HG03095 (cell line): ENCODE measurements at regions not wholly inside any gene's neighbourhood (a gene's known extent, or its start where the extent isn't known, plus 50 kb on each side); places are given as distances from the start of the nearest gene placed in this dataset.
"Not testable (repeated sequence)": the region's sequence is repeated elsewhere in the genome, so short reads cannot be mapped to it uniquely, and the experiment has no call there.

Source experiments
- ATAC-seq: cut with Tn5 transposase; IDR thresholded peaks from one replicate; pipeline ENCODE4 v1.9.1; 2021; ENCODE audit warnings: moderate library complexity; ENCODE audit not compliant: unreplicated experiment

DNA sequence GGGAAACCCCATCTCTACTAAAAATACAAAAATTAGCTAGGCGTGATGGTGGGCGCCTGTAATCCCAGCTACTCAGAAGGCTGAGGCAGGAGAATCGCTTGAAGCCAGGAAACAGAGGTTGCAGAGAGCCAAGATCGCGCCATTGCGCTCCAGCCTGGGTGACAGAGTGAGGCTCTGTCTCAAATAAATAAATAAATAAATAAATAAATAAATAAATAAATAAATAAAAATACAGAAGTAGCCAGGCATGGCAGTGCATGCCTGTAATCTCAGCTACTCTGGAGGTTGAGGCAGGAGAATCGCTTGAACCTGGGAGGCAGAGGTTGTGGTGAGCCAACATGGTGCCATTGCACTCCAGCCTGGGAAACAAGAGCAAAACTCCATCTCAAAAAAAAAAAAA lies 1068.7 kb upstream of the CITED2 start:
- ATAC-seq: not testable (repeated sequence)

DNA sequence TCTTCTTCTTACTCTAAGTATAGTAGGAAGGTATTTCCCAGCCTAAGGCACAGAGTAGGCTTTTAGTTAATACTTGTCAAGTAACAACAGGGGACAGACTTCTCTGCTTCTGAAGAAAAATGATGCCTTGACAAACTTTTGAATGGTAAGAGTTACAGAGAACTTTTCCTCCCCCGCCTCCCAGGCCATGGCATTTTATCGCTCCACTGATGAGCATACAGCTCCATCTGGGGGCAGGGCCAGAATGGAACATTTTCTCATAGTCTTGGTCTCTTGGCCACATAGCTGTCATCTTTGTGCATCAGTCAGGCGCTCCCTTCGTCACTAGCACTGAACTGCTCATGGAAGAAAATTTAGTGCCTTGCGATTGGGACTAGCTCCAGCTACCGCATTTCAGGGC lies 1066.8 kb upstream of the CITED2 start:
- ATAC-seq: no peak

DNA sequence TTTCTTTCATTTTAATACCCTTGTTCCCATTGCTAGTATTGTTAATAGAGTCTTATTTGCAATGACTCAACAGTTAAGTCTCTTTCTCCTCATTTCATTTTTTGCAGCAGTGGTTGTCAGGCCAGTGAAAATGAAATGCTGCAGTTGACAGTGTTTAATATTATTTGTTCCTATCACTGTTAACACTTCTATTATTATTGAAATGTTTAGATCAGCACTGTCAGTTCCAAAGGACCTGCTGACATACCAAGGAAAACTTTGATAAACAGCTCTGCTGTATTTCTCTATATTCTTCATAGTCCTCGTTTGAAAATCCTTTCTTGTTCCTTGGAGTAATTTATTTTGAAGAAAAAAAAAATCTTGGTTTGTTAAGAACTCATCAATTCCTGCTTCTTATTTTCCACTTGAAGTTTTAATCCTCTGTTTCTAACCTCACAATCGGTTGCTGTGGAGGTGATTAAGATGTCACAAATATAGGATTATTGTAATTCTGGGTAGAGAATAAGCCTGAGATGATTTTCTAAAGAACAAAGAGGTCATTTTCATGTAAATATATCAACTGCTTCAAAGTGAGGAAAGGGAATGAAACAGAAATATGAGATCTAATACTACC lies 1065.9 kb upstream of the CITED2 start:
- ATAC-seq: no peak

DNA sequence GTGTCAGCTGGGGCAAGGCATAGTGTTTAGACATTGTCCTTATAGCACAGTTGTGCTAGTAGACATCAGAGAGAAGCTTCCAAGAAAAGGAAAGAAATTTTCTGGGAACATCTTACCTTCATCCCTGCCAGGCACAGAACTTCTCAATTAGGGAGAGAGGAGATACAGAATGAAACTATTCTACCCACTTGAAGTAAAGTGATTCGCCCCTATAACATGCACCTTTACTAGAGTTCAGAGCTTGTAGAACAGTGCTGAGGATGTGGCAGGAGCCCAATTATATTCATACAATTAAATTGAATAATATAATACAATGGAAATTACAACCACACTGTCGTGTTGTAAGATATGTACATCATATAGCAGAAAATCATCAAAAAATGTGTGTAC lies 1063.9 kb upstream of the CITED2 start:
- ATAC-seq: no peak

DNA sequence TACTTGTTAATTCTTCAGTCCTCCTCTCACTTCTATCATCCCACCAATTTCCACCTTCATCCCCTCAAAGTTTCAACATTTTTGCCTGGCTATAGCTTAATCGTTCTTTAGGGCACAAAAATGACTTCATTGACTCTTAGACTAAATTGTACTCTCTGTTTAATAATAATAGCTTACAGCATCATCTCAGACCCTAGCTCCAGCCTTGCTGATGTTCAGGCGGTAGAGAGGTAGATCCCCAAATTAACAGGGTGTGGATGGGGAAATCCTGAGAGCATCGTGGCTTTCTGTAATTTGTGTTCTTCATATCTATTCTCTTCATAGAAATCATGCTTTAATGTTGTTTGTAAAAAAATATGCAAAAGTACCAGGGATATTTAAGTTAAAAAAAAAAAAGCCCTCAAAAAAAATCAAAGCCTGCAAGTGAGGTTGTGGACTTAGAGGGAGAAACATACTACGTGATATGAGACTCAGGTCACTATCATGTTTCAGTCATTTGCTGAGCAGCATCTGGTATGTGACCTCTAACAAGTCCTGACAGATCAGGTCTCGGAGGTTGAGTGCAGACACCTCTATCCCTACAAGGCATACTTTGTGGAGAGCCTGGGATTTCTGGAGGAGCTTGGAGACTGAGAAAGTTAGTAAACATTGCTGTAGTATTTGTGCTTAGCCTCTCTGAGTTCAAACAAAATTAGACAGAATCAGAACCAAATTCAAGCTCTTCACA lies 1063.3 kb upstream of the CITED2 start:
- no peak for ATAC-seq

DNA sequence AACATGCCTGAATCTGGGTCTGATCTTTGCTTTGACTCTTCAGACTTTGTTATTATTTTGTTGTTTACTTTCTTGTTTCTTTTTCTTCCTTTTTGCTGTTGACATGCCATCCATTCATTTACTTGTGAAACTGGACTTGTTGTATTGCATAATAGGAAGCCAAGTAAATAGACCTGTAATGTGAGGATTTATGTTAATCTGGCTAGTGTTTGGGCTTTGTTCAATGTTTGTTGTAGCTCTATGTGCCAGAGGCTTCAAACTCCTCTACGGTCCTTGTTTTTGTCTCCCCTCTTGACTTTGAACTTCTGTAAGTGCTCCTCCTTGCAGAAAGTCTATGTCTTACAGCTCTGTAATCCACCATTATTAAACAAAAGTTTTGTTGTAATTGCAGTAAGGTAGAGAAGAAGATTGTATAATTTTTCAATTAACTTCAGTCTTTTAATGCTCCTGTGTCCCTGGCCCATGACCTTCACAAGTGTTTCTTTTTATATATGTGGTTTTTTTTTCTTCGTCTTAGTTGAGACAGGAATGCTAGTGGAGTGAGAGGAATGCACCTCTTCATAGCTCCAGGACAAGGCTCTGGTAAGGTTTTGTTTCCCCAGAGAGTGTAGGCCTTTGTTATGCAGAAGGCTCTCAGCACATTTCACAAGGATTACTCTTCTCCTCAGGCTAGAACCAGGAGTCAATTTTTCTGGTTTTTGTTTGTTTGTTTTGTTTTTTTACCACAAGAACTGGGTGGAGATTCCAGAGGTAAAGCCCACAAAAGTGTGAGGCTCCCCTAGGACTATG lies 1061.8 kb upstream of the CITED2 start:
- ATAC-seq: no peak

DNA sequence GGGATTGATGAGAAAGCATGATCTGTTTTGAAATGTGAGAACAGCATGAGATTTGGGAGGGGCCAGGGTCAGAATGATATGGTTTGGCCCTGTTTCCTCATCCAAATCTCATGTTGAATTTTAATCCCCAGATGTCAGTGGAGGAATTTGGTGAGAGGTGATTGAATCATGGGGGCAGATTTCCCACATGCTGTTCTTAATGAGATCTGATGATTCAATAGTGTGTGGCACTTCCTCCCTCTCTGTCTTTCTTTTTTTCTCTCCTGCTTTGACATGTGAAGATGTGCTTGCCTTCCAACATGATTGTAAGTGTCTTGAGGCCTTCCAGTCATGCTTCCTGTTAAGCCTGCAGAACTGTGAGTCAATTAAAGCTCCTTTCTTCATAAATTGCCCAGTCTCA lies 1060.3 kb upstream of the CITED2 start:
- no peak for ATAC-seq

DNA sequence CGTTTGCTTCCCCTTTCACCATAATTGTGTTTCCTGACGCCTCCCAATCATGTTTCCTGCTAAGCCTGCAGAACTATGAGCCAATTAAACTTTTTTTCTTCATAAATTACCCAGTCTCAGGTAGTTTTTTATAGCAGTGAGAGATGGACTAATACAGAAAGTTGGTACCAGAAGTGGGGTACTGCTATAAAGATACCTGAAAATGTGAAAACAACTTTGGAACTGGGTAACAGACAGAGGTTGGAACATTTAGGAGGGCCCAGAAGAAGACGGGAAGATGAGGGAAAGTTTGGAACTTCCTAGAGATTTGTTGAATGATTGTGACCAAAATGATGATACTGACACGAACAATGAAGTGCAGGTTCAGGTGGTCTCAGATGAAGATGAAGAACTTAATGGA lies 1058.6 kb upstream of the CITED2 start:
- ATAC-seq: no peak

DNA sequence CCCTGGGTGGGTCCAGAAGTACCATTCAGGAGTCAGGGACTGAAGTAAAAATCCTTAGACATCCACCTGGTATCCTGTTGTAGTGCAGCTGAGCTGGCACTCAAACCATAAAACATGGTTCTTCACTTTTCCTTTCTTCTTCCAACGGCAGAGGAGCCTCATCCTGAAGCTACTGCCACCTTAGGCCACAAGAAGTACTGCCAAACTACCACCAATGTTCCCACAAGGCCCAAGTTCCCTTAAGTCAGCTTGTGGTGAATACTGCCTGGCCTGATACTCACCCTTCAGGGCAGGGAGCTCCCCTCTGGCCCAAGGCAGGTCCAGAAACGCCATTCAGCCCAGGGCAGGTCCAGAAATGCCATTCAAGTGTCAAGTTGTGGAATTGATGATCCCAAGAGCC lies 1053.4 kb upstream of the CITED2 start:
- ATAC-seq: no peak

DNA sequence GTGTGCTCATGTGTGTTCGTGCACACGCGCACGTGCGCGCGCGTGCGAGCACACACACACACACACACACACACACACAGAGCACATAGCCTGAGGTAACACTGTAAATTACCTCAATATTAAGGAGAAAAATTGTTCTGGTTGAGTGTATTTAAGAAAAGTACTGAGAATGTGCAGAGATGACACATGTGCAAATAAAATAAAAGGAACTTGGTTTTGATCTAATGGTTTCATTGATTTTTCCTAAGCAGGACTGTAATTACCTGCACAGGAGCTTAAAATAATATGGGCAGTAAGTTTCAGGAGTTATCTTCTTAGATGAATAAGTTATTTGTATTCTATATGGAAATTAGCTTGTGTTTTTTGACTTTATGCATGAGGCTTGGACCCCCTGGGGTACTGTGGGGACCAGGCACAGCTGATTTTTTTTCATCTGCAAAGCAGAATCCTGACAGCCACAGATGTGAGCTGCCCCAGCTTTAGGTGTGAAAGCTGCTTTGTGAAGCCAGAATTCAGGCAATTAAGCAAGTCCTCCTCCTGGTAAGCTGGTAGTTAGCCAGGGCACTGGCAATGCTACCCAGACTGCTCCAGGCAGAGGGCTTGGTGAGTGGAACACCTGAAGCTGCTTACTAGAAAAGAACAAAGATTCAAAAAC lies 1040.6 kb upstream of the CITED2 start:
- no peak for ATAC-seq

DNA sequence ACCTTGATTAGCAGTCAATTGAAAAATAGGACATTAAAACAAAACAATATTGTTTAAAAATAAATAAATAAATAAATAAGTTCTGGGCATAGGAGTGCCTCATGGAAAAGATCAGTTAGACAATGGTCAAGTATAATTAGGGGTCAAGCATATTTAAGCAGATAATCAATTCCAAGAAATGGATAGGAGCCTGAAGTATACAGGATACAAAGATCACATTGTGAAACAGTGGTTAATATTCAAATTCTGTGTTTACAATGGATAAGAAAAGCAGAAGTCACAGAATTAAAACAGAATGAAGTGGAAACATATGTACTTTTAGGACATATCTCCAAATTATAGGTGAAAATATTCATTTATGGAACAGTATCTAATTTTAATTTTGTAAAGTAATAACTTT lies 1028.6 kb upstream of the CITED2 start:
- ATAC-seq: no peak

DNA sequence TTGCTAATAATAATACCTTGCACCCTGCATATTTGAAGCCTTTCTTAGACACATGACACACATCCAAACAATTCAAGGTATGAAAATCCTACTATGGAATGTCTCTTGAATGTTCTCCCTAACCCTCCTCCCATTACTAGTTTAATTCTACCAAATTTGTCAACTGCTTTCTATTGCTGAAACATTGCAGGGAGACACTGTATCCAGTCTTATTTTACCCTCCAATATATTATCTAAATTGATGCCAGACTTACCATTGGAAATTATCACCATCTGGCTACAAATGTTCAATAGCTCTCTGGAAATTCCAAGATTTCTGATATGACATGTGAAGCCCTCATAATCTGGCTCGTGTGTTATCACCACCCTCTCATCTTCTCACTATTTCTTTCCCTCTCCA lies 1027.3 kb upstream of the CITED2 start:
- ATAC-seq: no peak

DNA sequence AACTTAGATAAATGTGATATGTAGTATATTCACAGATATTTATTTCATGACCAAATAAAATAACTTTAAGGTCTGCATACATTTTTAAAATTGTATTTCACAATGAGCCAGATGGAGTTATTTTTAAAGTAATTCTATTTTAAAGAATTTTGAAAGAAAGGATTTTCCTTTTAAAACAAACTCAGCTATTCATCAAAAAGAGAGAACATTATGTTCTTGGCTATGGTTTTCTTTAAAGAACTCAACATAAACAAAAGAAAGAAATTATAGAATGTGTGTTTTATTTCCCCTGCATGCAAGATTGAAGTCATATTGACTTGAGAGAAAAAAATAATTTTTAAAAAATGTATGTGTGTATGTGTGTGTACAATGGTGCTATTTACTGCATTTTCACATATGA lies 1023.6 kb upstream of the CITED2 start:
- no peak for ATAC-seq

DNA sequence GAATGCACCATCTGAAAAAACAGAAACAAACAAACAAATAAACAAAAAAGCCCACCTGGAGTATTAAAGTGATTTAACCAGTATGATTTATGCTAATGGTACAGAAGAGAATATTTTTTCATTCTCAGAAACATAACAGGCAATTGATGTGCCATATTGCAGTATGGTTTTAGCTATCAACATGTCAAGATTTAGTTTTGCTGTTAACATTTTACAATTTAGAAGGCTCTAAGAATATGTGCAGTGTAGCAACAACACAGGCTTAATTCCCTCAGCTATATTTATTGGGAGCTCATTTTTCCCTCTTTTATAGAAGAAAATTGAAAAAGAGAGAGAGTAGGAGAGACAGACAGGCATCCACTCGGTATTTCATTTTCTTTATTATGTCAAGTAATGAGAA lies 1022.7 kb upstream of the CITED2 start:
- no peak for ATAC-seq

DNA sequence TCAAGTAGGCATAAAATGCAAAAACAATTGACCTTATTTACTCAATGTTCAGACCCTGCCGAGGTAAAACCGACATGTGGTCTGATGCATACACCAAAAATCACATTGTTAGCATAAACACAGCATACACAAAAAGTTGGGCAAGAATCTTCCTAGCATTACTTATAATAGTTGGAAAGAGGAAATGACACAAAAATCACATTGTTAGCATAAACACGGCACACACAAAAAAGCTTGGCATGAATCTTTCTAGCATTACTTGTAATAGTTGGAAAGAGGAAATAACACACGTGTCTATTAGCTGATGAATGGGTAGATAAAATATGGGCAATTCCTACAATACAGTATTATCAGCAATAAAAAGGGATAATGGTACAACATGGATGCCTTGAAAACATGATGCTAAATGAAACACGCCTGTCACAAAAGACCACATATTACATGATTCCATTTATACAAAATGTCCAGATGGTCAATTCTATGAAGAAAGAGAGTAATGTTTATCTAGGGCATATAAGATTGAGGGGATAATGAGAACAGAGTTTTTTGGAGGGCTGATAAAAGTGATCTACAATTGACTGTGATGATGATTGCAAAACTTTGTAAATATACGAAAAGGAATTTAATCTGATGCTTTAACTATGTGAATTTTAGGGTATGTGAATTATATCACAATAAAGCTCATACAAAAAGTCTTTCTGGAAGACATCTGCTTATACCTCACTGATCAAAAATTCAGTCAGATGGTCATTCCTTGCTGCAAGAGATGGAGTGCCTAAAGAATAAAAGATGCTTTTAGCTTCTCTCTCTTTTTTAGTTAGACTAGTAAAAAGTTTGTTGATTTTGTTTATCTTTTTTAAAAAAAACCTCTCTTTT lies 1019.5 kb upstream of the CITED2 start:
- no peak for ATAC-seq

DNA sequence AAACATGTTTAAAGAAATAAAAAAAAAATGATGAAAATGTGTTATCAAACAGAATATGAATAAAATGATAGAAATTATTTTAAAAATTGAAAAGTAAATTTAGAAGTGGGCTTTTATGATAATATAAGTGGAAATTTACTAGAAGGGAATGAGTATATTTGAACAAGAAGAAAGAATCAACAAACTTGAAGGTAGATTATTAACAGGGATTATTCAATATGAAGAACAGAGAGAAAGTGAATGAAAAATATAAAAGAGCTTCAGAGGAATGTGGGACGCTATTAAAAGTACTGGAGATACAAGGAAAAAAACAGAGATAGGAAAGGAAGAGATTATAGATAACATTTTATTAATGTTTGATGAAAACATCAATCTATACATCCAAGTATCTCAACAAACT lies 1014.4 kb upstream of the CITED2 start:
- ATAC-seq: no peak

DNA sequence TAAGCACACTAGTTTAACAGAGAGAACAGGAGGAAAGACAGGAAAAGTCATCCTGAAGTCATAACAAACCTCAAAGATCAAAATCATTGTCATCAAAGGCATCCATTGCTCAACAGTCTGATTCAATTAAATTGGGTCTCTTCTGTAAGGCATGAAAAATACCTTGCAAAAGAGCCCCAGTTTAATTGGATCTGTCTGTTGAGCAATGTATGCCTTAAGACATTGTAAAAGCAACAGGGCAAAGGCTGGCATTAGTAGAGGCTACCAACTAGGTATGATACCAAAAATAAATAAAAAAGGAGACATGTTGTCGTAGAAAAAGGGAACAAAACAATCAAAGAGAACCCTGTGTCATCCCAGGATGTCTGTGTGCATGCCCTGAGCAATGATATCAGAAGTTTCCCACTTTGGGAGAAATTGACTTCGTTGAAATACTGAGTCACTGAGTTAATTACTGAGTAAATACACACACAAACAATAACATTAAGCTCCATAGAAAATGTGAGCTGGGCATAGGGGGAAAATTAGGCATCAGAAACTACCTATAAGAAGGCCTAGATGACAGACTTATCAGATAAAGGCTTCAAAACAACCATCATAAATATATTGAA lies 1013.8 kb upstream of the CITED2 start:
- ATAC-seq: no peak

DNA sequence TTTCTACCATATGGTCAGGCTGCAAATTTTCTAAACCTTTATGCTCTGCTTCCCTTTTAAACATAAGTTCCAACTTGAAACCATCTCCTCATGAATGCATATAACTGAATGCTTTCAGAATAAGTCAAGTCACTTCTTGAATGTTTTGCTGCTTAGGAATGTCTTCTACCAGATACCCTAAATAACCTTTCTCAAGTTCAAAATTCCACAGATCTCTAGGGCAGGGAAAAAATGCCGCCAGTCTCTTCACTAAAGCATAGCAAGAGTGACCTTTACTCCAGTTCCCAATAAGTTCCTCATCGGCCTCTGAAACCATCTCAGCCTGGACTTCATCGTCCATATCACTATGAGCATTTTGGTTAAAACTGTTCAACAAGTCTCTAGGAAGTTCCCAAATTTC lies 1011.2 kb upstream of the CITED2 start:
- no peak for ATAC-seq

DNA sequence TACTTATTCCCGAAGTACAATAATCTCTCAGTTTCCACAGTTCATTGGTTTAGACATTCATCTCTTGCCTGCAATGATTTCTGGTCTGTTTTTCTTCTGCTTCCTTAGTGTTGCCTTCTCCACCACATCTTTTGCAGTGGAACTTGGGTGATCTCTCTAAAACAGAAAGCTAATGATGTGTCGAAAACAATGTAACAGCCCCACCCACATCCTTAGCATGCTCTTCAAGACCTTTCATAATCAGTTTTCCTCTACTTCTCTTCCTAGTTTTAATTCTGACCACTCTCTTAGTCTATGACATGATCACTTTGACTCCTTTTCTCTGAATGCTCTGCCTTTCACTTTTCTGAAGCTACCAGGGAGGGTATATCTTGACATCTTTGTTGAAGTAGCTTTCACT lies 1007.9 kb upstream of the CITED2 start:
- ATAC-seq: no peak
